Activated CD4-positive, alpha-beta memory T cell treated with anti-CD3 and anti-CD28 coated beads, Interleukin-2, amount 10 ng/mL, durations not matched to agents 7 days and 5 days (primary cell): ENCODE measurements at regions not wholly inside any gene's neighbourhood (a gene's known extent, or its start where the extent isn't known, plus 50 kb on each side); places are given as distances from the start of the nearest gene placed in this dataset.

Experiments
- CTCF ChIA-PET: fragments of 350-600 bp; sonication (Branson Sonifier 250); formaldehyde crosslinking; loops from one replicate; lab custom pipeline; 2021; ENCODE audit warnings: antibody characterized with exemption, inconsistent platforms; lab: Charles Lee
- POLR2A ChIA-PET: fragments of 350-600 bp; sonication (Branson Sonifier 250); formaldehyde crosslinking; loops from one replicate; lab custom pipeline; 2021; ENCODE audit warnings: antibody characterized with exemption; lab: Charles Lee
- DNase-seq: peaks from one replicate; pipeline ENCODE4 v3.0.0-alpha.2; 2020
- H3K27ac Mint-ChIP-seq: one replicate; pipeline ENCODE4 v1.8.0; 2021; ENCODE audit warnings: mild to moderate bottlenecking, mixed read lengths
- H3K27me3 Mint-ChIP-seq: one replicate; pipeline ENCODE4 v1.8.0; 2021; ENCODE audit warnings: mixed read lengths
- H3K36me3 Mint-ChIP-seq: one replicate; pipeline ENCODE4 v1.8.0; 2021; ENCODE audit warnings: low read depth, mixed read lengths
- H3K4me1 Mint-ChIP-seq: one replicate; pipeline ENCODE4 v1.8.0; 2021; ENCODE audit warnings: mixed read lengths
- H3K4me3 Mint-ChIP-seq: one replicate; pipeline ENCODE4 v1.8.0; 2021; ENCODE audit warnings: mild to moderate bottlenecking, mixed read lengths
- H3K9me3 Mint-ChIP-seq: one replicate; pipeline ENCODE4 v1.8.0; 2021; ENCODE audit warnings: mixed read lengths

DNA sequence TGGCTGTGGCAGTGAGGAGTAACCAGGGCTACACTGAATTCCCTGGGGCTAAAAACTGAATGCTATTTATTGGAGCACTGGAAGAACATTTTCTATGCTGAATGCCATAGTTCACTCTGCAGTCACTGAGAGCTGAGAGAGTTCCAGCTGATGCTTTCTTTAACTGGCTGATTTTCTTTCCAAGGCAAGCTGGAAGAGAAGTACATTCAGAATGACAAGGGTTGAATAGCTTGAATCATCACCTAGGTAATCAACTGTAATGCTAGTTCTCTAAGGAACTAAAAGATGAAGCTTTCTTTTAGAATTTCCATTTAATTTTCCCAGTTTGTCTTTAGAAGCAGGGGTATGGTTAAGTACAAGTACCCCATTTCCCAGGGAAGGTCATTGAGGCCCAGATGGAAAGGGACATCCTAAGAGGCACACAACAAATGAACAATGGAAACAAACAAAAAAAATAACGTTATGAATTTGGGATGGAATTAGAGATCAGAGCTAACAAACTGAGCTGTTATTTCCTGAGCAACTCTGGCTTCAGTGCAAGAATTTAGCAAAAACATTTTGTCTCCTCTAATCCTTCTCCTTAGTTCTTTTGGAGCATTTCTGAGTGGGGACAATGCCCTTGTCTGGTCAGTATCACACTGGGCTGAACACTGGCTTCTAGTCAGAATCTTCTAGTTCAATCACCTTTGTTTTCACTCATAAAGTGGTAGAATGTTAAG, 132.8 kb upstream of the REG3A start:
- Mint-ChIP-seq H3K27ac (no peak overlapping the region), H3K9me3 (peaks cover 14% of the 10 kb centered on the region), H3K4me1 (no peaks in the 10 kb centered on the region), H3K27me3 (no peaks in the 10 kb centered on the region), H3K4me3 (no peak overlapping the region), H3K36me3 (no peaks in the 10 kb centered on the region)
- DNase-seq = no peak
- CTCF ChIA-PET = no interaction called here
- POLR2A ChIA-PET = no interaction called here

DNA sequence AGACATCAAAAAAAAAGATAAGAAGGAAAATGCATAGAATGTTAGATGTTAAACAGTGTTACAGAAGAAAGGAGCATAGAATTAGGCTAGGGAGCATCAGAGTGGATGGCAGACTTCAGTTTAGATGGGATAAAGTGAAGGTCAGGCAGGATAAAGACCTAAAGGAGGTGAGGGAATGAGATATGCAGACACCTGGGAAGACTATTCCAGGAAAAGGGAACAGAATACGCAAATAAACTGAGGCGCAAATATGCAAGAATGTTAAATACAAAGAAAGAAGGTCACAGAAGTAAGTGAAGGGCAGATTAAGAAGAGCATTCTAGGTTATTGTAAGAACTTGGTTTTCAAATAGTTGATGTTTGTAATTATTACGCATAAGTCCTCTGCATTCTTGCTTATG, 116.3 kb upstream of the REG3A start:
- Mint-ChIP-seq H3K36me3 (no peaks in the 10 kb centered on the region), H3K27ac (no peak overlapping the region), H3K9me3 (peaks cover 8% of the 10 kb centered on the region), H3K4me3 (no peak overlapping the region), H3K27me3 (no peaks in the 10 kb centered on the region), H3K4me1 (no peaks in the 10 kb centered on the region)
- ChIA-PET CTCF (no interaction called here), POLR2A (no interaction called here)
- DNase-seq = no peak

DNA sequence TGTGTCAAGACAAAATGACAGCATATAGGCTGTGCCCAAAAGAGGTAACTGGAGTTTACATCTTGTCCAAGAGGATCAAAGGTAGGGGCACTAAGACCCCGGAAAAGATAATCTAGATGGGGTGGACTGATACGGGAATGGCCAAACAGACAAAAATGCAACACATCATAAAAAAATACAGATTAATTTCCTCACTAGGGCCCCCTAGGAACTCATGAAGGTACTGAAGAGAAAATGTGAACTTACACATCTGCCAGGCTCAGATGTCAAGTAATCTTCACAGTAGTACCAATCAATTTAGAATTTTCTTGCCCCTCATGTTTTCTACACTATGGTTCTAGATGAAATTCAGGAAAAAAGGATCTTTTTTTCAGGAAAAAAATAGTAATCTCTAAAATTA, 115.6 kb upstream of the REG3A start:
- ChIA-PET POLR2A (no interaction called here), CTCF (interaction anchor here (1.1 kb wide), 1 partner anchor 10 kb away, joined by 3 read pairs; no protein-coding TSS in a partner anchor)
- H3K27ac Mint-ChIP-seq = no peak overlapping the region
- H3K4me1 Mint-ChIP-seq = no peaks in the 10 kb centered on the region
- peaks cover 14% of the 10 kb centered on the region for H3K9me3 Mint-ChIP-seq
- DNase-seq = no peak
- no peak overlapping the region for H3K4me3 Mint-ChIP-seq
- H3K27me3 Mint-ChIP-seq = no peaks in the 10 kb centered on the region
- no peaks in the 10 kb centered on the region for H3K36me3 Mint-ChIP-seq

GRCh38 chr2:79272616-79273015, 113.1 kb upstream of the REG3A start:
- Mint-ChIP-seq H3K27ac (no peak overlapping the region), H3K27me3 (no peaks in the 10 kb centered on the region), H3K9me3 (peaks cover 14% of the 10 kb centered on the region), H3K36me3 (no peaks in the 10 kb centered on the region), H3K4me1 (no peaks in the 10 kb centered on the region), H3K4me3 (no peak overlapping the region)
- ChIA-PET POLR2A (no interaction called here), CTCF (no interaction called here)
- no peak for DNase-seq

DNA sequence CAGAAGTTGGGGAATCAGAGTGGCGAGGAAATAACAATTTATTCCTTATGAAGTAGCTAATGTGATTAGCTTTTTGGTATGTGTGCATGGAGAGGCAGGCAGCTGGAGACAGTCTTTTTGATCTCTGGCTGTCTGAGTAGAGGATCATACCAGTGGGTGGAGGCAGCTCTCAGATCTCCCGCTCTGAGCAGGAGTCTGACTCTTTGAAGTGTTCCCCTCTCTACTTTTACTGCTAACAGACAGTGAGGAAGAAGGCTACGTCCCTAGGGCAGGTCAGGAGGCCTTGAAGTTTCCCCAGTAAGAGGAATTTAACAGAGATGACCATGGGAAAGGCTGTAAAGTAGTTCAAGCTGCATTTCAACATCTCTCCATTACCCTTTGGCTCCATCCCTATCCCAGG, 111.9 kb upstream of the REG3A start:
- Mint-ChIP-seq H3K4me3 (no peak overlapping the region), H3K27ac (no peak overlapping the region), H3K4me1 (no peaks in the 10 kb centered on the region), H3K27me3 (no peaks in the 10 kb centered on the region), H3K36me3 (no peaks in the 10 kb centered on the region), H3K9me3 (peaks cover 12% of the 10 kb centered on the region)
- DNase-seq = no peak
- CTCF ChIA-PET = no interaction called here
- POLR2A ChIA-PET = no interaction called here

GRCh38 chr2:79260848-79261247, 101.3 kb upstream of the REG3A start:
- ChIA-PET POLR2A (no interaction called here), CTCF (no interaction called here)
- H3K27ac Mint-ChIP-seq = no peak overlapping the region
- no peaks in the 10 kb centered on the region for H3K4me1 Mint-ChIP-seq
- DNase-seq = no peak
- H3K27me3 Mint-ChIP-seq = no peaks in the 10 kb centered on the region
- peaks cover 5% of the 10 kb centered on the region for H3K9me3 Mint-ChIP-seq
- H3K4me3 Mint-ChIP-seq = no peak overlapping the region
- no peaks in the 10 kb centered on the region for H3K36me3 Mint-ChIP-seq

GRCh38 chr2:79259959-79260358, 100.4 kb upstream of the REG3A start:
- no peak overlapping the region for H3K4me3 Mint-ChIP-seq
- no peak for DNase-seq
- ChIA-PET CTCF (no interaction called here), POLR2A (no interaction called here)
- H3K27me3 Mint-ChIP-seq = no peaks in the 10 kb centered on the region
- no peak overlapping the region for H3K27ac Mint-ChIP-seq
- H3K4me1 Mint-ChIP-seq = no peaks in the 10 kb centered on the region
- peaks cover 5% of the 10 kb centered on the region for H3K9me3 Mint-ChIP-seq
- no peaks in the 10 kb centered on the region for H3K36me3 Mint-ChIP-seq

DNA sequence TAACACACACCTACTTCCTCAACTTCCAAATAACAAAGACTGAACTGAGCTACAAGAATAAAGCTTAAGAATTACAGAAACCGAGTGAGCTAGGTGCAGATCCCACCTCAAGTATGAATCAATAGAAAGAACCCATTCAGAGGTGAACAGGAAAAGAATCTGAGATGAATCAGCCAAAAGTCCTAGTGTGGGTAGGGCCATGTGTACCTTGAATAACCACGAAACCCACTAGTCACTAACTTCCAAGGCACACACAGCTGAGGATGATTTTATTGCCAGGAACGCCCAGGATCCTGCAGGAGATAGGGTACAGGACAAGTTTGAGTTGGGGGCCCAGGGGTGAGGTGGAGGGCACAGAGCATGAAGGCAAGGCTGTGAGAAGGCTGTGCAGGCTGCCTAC, 99.7 kb upstream of the REG3A start:
- Mint-ChIP-seq H3K4me1 (no peaks in the 10 kb centered on the region), H3K27me3 (no peaks in the 10 kb centered on the region), H3K9me3 (peaks cover 5% of the 10 kb centered on the region), H3K36me3 (no peaks in the 10 kb centered on the region), H3K27ac (no peak overlapping the region), H3K4me3 (no peak overlapping the region)
- no peak for DNase-seq
- ChIA-PET POLR2A (no interaction called here), CTCF (no interaction called here)

DNA sequence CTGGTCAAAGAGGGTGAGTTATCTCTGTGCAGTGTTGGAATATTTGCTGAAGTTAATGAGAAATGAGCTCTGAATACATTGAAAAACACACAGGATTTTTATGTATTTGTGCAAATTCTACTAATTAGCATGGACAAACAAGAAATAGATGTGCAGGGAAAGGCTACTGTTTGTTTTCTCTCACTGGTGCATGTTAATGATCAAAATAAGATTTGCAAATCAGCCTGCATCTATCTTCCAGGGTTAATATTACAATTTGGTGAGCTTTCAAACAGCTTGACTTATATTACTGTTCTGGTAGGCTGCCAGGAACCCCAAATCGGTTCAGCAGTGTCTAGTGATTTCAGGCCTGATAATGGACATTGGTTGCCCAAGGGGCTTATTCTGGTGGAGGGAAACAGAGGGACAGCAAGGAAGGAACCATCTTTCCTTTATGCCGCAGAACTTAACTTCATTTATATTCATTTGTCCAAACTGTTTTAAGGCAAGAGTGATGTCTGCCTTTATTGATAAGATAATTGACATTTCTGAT, 93.8 kb upstream of the REG3A start:
- H3K36me3 Mint-ChIP-seq = no peaks in the 10 kb centered on the region
- H3K4me1 Mint-ChIP-seq = no peaks in the 10 kb centered on the region
- peaks cover 2% of the 10 kb centered on the region for H3K9me3 Mint-ChIP-seq
- H3K27me3 Mint-ChIP-seq = no peaks in the 10 kb centered on the region
- CTCF ChIA-PET = no interaction called here
- H3K4me3 Mint-ChIP-seq = no peak overlapping the region
- H3K27ac Mint-ChIP-seq = no peak overlapping the region
- DNase-seq = no peak
- POLR2A ChIA-PET = no interaction called here

GRCh38 chr2:79250656-79251055, 91.1 kb upstream of the REG3A start:
- H3K36me3 Mint-ChIP-seq = no peaks in the 10 kb centered on the region
- no peak overlapping the region for H3K4me3 Mint-ChIP-seq
- H3K27me3 Mint-ChIP-seq = no peaks in the 10 kb centered on the region
- peaks cover 2% of the 10 kb centered on the region for H3K9me3 Mint-ChIP-seq
- POLR2A ChIA-PET = no interaction called here
- H3K4me1 Mint-ChIP-seq = no peaks in the 10 kb centered on the region
- DNase-seq = no peak
- no peak overlapping the region for H3K27ac Mint-ChIP-seq
- CTCF ChIA-PET = no interaction called here

GRCh38 chr2:79248776-79249175, 89.2 kb upstream of the REG3A start:
- DNase-seq = no peak
- no peaks in the 10 kb centered on the region for H3K27me3 Mint-ChIP-seq
- H3K4me1 Mint-ChIP-seq = no peaks in the 10 kb centered on the region
- H3K36me3 Mint-ChIP-seq = no peaks in the 10 kb centered on the region
- no peak overlapping the region for H3K27ac Mint-ChIP-seq
- H3K9me3 Mint-ChIP-seq = peaks cover 2% of the 10 kb centered on the region
- CTCF ChIA-PET = no interaction called here
- POLR2A ChIA-PET = no interaction called here
- no peak overlapping the region for H3K4me3 Mint-ChIP-seq

DNA sequence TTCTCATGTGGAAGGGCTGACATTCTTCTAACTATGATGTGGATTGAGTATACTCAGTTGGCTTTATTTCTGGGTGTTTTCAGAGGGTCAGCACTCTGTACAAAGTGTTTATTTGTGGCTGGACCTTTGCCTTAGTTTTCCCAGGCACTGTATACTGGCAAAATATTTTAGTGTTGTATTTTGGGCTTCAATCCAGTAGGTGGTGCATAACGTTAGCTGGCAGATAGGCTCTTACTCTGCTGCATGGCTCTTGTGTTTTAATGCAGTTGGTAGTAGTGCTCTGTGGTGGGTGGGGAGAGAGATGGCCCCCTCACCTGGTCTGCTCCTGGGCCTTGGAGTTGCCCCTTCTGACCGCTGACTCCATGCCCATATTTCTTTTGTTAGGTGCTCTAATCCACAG, 75.6 kb upstream of the REG3A start:
- Mint-ChIP-seq H3K4me1 (no peaks in the 10 kb centered on the region), H3K36me3 (no peaks in the 10 kb centered on the region), H3K27ac (no peak overlapping the region), H3K27me3 (no peaks in the 10 kb centered on the region), H3K9me3 (peaks cover 2% of the 10 kb centered on the region), H3K4me3 (no peak overlapping the region)
- ChIA-PET POLR2A (no interaction called here), CTCF (no interaction called here)
- DNase-seq = no peak

DNA sequence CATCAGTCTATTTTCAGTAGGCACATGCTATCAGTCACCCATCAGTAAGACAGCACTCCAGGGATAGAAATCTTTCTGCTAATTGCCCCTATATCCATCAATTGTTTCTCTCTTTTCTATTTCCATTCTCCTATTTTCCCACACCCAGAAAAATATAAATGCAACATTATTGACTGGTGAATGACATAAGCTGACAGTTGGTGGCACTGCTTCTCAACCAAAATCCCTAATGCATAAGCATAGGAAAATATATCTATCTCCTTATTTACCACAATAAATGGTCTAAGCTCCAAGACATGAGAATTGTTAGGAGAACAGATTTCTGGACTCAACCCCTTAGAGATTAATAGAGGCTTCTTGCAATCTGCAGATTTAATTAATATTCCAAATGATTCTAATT, 64.0 kb upstream of the REG3A start:
- no peak overlapping the region for H3K4me3 Mint-ChIP-seq
- no peak for DNase-seq

GRCh38 chr2:79219383-79219988, 59.9 kb upstream of the REG3A start:
- Mint-ChIP-seq H3K27ac (no peak overlapping the region), H3K9me3 (peaks cover 4% of the 10 kb centered on the region), H3K27me3 (no peaks in the 10 kb centered on the region), H3K4me1 (no peaks in the 10 kb centered on the region), H3K36me3 (no peaks in the 10 kb centered on the region), H3K4me3 (no peak overlapping the region)
- ChIA-PET POLR2A (no interaction called here), CTCF (no interaction called here)
- no peak for DNase-seq

More for the DNA sequence above, 64.0 kb upstream of the REG3A start:
- no peaks in the 10 kb centered on the region for H3K36me3 Mint-ChIP-seq
- CTCF ChIA-PET = no interaction called here
- no peak overlapping the region for H3K27ac Mint-ChIP-seq
- H3K4me1 Mint-ChIP-seq = no peaks in the 10 kb centered on the region
- no peaks in the 10 kb centered on the region for H3K27me3 Mint-ChIP-seq
- no peaks in the 10 kb centered on the region for H3K9me3 Mint-ChIP-seq
- POLR2A ChIA-PET = no interaction called here
